GM18907 (cell line): ENCODE measurements at regions not wholly inside any gene's neighbourhood (a gene's known extent, or its start where the extent isn't known, plus 50 kb on each side); places are given as distances from the start of the nearest gene placed in this dataset.
"Not testable (repeated sequence)": the region's sequence is repeated elsewhere in the genome, so short reads cannot be mapped to it uniquely, and the experiment has no call there.

Experiments used
- ATAC-seq: cut with Tn5 transposase; IDR thresholded peaks from one replicate; pipeline ENCODE4 v1.9.1; 2021; ENCODE audit warnings: mild to moderate bottlenecking, moderate library complexity; ENCODE audit not compliant: unreplicated experiment

DNA sequence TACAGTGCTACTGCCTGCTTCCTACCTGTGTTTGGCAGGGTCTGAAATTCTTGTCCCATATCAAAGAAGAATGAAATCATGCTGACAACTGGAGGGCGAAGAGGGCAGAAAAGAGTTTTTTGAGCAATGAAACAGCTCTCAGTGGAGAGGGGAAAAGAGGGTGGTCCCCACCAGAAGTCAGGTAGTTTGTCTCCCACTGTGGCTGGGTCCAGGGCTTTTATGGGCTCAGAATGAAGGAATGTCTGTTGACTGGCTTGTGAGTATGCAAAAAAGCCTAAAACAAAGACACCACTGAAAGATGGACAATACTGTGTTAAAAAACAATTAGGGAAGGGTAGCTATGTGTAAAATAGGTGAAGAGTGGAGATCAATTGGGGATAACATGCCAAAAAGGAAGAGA lies 115.0 kb downstream of the ADAM29 start:
- no peak for ATAC-seq

DNA sequence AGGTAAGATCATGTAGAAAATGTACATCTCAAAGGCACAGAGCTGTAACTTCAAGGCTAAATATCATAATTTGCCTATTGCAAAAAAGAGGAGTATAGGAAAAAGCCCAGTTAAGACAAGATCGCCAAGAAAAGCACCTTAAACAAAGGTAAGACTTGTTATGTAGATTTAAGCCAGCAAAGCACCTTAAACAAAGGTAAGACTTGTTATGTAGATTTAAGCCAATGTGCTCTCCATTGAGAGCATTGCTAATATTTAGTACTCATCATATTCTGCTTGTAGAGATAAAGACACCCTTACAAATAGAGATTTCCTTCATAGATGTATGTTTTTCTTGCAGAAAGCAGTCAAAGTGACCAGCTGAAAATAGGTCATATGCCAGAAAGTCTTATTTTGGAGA lies 115.8 kb downstream of the ADAM29 start:
- no peak for ATAC-seq

DNA sequence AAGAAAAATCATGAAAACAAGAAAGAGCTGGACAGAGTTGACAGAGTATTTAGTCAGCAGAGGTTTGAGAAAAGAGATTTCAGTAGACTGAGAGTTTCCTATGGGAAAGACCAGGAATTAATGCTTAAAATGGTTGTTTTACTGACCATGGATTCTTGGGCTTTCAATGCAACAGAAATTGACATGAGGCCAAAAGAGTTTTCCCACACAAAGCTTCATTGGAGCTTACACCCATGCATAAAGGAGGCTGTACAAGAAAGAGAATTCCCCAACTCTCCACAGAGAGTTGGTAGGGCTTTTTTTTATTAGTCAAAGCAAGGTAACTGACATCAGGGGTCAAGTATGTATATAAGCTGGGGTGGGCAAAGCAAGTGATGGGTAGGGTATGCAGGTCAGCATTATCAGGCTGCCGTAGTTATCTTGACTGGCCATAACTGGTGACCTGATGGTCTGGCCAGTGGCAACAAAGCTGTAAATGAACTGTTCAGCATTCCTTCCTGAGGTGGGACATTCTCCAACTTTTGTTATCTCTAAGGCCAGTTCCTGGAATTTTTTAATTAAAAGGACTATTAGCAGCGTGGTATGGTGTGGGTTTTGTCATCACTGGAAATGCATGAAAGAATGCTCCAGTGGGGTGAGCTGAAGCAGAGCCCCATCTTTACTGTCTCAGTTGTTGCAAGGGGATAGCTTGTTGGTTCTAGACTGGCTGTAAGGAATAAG lies 117.0 kb downstream of the ADAM29 start:
- ATAC-seq: no peak

DNA sequence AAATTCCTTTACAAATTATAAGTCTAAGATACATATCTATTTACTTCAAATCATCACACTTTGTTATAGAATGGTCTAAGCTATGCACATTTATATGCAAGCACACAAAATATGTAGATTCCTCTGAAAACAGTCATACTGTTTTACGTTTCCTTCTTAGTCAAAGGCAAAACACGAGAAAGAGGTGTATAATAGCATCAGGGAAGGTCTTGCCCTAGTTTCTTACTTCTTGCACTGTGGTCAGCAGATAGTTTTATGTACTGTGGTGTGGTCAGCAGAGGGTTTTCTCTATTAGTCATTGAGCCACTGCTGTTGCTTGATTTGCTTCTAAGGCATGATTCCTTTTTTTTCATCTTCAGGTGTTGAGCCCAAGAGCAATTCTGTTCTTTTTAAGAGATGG lies 117.7 kb downstream of the ADAM29 start:
- peak; percentile 85 for ATAC-seq

DNA sequence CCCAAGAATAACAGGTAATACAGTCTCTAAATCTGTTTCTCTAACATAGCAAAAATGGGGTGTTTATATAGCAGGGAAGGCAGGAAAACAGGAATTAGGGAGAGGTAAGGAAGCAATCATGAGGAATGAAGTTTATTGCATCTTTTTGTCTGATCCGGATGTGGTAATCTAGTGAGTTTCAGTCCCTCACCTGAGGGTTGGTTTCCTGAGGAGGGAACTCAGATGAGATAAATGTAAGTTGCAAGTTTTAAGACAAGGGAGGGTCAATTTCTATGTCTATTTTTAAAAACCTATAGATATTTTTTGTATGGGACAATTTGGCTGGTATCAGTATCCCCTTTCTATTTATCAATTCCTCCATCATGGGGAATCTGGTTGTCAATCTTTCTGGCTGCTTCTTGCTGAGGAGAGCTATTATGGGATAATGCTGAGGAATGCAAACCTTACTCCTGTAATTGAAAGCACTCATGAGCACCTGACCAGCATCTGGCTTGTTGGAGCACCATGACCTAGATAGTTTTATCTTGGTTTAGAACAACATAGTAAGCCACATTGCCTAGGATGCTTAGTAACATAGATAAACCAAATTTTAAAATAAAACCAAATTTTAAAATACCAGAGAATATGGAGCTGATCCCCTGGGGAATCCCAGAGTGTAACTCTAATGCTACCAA lies 130.1 kb downstream of the ADAM29 start:
- no peak for ATAC-seq

DNA sequence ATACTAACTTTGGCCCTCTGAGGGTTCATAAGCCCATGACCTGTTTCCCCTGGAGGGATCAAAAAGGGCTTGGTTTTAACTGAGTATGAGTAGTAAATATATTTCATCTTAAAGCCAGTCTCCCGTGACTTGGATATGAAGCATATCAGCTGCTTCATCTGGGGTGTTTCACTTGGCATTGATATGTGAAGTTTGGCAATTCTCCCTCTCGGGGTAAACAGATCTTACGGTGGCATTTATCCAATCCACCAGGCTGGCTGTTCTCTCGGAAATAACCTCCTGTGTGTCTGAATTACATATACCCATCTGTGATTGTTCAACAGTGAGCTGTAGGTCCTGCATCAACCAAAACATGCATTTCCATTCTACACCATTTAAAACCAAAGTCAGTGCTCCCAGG lies 130.7 kb downstream of the ADAM29 start:
- ATAC-seq: no peak

DNA sequence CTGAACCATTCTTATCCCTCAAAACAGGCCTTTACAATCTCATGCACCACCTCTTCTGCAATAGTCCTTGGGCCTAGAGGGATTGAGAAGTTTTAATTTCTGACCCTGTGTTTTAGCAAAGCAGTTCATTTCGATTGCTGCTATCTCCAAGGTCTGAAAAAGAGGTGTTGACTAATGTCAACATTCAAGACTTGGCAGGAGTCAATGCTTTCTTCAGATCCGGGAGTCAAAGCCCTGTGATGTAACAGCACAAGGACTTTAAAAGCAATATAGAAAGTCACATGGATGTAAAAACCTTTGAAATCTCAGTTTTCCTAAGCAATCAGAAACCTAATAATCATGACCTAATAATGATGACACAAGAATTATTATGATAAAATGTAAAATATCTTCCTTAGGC lies 133.8 kb downstream of the ADAM29 start:
- no peak for ATAC-seq

DNA sequence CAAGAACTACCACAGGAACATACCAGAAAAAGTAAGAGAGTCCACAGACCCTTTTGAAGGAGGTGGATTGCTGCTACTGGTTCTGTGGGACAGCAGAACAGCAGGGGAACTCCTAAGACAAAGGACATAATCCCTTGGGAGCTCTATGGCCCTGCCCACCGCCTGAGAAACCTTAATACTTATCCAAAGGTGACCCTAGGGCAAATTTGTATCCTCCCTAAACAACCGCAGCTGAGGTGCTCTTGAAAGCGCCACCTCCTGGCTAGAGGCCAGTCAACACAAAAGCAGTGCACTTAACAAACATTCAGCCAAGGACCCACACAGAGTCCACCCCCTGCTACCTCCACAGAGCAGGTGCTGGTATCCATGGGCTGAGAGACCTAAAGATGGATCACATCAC lies 136.8 kb downstream of the ADAM29 start:
- no peak for ATAC-seq

DNA sequence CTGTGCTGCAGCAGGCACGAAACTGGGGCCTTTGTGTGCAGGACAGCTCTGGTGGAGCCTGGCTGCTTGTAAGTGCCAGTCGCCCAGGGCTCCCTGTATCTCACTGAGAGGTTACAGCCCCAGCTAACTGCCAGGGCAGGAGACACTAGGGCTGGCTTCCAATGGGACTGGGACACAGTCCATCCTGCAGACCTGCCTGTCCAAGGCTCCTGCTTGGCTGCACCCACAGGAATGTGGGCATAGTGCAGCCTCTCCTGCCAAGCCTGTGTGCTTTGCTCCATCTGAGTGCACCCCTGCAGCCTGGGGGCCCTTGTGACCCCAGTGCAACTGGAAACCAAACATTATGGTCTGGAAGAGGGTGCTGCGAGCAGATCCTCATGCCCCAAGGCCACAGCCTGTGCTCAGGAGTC lies 144.0 kb downstream of the ADAM29 start:
- ATAC-seq: no peak

DNA sequence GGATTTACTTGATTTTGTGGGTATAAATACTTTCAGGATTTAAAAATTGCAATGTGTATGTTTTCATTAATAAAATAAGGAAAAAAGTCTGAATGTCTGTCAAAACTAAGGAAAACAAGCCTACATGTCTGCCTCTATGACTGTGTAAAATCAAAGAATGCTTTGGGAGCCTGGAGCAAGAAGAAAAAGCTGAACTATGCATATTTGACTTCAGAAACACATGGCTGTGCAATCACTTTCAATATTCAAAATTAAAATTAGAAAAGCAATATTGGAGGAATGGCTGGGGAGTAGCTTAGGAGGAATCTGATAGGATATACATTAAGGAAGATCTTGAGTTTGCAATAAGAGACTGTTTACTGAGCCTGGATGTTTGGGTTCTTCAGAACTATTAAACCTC lies 147.1 kb downstream of the ADAM29 start:
- ATAC-seq: no peak

DNA sequence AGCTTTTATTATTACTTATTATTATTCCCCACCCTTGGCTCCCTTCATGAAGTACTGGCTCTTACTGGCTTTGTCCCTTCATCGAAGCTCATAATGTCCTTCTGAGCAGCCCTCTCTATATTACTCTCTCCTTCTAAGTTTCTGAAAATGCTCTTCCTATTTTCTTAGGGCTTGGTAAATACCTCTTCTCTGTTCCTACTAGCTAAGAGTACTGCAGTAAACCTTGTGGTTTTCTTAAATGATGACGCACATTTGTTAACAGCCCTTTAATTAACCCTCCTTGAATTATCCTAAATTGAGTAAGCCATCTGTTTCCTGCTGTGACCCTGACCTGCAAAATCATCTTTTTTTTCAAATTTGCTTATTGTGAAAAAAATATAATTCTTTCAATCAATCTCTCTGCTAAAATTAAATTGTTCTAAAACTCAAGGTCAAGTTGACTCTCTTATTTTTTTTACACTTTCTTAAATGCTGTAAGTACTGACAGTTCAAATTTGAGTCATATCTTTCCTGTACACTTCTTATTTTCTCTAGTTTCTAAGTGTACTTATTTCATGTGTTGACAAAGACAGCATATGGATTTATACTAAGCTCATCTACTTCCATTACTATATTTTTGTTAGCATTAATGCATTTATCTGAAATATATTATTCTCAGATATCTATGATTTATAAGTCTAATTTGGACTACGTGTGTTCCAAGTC lies 148.9 kb downstream of the ADAM29 start:
- ATAC-seq: no peak

DNA sequence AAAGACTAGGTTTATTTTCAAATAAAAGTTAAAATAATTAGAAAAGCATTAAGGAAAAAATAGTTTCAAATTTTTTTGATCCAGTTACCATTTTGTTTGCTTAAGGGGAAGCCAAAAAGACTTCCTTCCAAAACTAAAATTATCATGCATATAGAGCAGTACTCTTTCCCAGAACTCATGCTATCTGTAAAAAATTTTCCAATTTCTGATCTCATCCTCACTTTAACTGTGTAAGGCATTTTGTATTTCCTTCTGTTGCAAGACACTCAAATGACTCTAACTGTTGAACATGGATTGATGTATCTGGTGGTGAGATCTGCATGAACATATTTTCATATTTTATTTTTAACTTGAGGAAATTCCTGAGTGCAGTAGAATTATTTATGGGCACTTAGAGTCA lies 150.1 kb downstream of the ADAM29 start:
- no peak for ATAC-seq

DNA sequence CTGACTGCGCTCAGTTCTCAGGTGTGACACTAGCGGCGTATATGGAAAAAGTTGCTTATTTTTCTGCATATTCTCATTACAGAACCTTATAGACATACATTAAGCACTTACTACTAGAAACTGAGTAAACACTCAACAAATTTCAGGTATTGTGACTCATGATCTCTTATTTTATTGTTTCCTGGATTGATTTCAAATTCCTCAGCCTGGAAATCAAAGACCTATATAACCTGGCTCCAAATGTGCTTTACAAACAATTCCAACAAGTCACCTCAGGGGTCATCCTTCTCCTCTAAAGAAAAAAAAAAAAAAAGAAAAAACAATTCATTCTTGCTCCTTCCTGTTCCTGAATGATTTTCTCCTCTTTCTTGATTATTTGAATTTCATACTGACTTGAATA lies 152.3 kb downstream of the ADAM29 start:
- ATAC-seq: no peak

DNA sequence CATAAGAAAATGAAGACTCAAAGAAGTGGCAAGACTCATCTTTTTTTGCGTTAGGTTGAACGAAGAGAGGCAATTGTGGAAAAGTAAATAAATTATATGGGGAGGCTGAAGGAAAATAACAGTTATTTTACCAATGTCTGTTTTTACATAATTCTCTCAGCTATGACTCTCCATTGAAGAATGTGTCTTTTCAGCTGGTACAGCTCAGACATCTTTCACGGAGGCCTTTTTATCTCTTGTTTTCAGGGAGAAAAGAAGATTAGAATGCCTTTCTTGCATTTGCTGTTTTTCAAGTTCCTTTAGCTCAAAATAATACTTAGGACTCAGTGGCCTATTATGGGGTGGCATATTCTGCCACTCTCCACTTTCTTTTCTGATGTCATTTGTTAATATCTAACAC lies 153.0 kb downstream of the ADAM29 start:
- no peak for ATAC-seq

DNA sequence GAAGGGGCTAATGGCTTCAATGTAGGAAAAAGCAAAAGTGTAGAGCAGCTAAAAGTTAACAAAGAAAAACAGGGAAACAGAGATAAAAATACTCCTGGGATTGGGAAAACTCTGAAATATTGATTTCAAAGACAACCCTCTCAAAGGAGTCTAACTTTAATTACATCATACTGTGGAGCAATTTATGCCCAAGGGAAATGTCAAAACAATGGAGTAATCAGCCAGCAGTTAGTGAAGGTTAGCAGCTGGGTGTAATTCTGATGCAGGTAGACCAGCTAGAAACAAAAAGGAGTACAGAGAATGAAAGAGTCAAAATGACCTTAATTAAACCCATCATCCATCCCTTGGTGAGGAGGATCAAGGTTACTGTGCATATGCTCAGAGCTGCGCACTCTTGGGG lies 169.0 kb downstream of the ADAM29 start:
- ATAC-seq: no peak

DNA sequence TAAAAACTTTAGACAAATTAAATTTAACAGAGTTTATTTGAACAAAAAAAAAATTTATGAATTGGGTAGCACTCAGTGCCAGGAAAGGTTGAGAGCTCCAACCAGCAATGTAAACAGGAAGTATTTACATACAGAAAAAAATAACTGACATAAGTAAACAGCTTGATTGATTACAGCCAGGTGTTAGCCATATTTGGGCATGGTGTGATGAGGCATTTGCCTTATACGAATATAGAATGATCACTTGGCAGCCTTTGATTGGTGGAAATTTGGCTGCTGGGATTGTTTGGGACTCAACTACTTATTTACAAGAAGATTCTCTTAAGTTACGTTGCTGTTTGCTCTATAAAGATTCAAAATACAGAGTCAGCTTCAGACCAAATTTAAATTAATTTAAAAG lies 172.0 kb downstream of the ADAM29 start:
- no peak for ATAC-seq

DNA sequence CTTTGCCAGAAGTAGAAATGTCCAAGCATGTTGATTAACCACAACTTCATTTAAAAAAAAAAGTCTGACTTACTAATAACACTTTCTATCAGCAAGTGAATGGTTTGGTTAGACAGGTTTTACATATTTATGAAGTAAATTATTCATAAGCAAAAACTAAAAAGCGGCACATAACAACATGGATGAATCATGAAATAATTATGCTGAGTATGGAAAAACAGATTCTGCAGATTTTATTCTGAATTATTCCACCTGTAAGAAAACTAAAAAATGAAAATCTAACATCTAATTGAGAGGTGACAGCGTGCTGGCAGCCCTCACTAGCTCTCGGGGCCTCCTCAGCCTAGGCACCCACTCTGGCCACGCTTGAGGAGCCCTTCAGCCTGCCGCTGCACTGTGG lies 173.5 kb downstream of the ADAM29 start:
- no peak for ATAC-seq

DNA sequence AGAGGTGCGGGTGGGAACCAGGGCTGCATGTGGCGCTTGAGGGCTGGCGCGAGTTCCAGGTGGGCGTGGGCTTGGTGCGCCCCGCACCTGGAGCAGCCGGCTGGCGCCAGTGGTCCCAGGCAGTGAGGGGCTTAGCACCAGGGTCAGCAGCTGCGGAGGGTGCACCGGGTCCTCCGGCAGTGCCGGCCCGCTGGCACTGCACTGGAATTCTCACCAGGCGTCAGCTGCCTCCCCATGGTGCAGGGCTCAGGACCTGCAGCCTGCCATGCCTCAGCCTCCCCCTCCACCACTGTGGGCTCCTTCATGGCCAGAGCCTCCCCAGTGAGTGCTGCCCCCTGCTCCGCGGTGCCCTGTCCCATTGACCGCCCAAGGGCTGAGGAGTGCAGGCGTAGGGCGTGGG lies 174.0 kb downstream of the ADAM29 start:
- ATAC-seq: no peak

DNA sequence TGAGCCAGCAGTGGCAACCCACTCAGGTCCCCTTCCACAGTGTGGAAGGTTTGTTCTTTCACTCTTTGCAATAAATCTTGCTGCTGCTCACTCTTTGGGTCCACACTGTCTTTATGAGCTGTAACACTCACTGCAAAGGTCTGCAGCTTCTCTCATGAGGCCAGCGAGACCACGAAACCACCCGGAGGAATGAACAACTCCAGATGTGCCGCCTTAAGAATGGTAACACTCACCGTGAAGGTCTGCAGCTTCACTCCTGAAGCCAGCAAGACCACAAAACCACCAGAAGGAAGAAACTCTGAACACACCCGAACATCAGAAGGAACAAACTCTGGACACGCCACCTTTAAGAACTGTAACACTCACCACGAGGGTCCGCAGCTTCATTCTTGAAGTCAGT lies 174.9 kb downstream of the ADAM29 start:
- not testable (repeated sequence) for ATAC-seq

DNA sequence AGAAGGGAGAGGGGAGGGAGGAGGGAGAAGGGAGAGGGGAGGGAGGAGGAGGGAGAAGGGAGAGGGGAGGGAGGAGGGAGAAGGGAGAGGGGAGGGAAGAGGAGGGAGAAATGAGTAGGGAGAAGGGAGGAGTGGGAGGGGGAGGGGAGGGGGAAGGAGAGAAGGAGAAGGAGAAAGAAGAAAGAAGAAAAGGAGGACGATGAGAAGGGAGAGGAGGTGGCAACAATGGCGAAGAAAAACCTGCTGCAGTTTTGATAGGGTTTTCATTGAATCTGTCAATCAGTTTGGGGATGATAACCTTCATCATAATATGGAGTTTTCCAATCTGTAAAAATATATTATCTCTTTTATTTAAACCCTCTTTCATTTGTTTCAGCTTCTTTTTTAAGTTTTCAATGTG lies 185.2 kb downstream of the ADAM29 start:
- no peak for ATAC-seq

DNA sequence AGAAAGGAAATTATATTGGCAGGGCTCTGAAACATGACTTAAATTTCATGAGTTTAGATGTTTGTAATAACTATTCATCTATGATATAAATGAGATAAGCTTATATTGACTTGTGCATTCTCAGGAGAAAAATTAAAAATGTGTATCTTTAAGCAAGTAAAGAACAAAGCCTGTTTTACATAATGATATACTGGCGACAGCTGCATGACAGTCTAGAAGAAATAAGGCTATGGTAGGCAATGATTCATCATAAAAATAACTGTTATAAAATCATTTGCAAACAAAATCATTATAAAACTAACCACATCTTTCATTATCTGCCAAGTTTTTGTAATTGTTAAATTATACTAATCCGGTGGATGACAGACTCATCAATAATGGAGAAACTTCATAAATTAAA lies 188.1 kb downstream of the ADAM29 start:
- ATAC-seq: no peak

DNA sequence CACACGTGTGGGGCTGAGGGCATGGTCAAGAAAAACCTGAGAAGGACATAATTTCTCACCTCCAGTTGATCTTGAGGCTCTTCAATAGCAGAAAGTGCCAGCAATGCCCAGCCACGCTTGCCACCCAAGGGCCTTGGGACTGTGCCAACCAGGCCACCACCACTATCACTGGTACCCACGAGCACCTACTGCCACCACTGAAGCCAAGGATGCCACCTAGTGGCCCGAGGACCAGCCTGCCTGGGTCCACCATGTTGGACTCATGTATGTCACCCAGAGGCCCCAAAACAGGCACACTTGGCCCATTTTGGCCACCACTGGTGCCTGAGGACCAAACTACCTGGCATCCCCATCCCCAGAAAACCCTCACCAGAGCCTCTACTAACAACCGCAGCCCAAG lies 191.8 kb downstream of the ADAM29 start:
- ATAC-seq: no peak
